CD4-positive, alpha-beta T cell treated with Interleukin-6 for 4 hours (primary cell): ENCODE measurements at regions not wholly inside any gene's neighbourhood (a gene's known extent, or its start where the extent isn't known, plus 50 kb on each side); places are given as distances from the start of the nearest gene placed in this dataset.
"Not testable (repeated sequence)": the region's sequence is repeated elsewhere in the genome, so short reads cannot be mapped to it uniquely, and the experiment has no call there.

Experiments
- DNase-seq: peaks from one replicate; pipeline ENCODE4 v3.0.0-alpha.2; 2020; ENCODE audit warnings: mixed read lengths

- no peak for DNase-seq
These were observed 434.2 kb upstream of the CCDC54 start for GRCh38 chr3:106943071-106943470.

GRCh38 chr3:106945435-106945834, 431.8 kb upstream of the CCDC54 start:
- DNase-seq, result no peak

- DNase-seq, result no peak
These were observed 430.4 kb upstream of the CCDC54 start for GRCh38 chr3:106946866-106947265.

- no peak for DNase-seq
These were observed 420.2 kb upstream of the CCDC54 start for GRCh38 chr3:106957029-106957428.

DNA sequence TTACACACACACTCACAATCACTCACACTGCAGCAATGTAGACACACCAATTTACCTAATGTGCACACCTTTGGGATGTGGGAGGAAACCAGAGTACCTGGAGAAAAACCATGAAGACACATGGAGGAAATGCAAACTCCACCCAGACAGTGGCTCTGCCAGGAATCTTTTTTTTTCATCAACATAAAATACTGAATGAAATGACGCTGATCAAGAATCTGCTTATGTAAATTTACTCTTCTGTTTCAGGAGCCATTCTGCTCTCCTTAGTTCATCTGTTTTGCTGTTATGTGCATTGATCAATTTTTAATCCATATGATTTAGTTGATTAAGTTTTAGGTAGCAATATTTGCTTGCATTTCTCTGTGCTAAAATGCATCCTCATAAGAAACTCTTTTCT, 414.2 kb upstream of the CCDC54 start:
- no peak for DNase-seq

DNA sequence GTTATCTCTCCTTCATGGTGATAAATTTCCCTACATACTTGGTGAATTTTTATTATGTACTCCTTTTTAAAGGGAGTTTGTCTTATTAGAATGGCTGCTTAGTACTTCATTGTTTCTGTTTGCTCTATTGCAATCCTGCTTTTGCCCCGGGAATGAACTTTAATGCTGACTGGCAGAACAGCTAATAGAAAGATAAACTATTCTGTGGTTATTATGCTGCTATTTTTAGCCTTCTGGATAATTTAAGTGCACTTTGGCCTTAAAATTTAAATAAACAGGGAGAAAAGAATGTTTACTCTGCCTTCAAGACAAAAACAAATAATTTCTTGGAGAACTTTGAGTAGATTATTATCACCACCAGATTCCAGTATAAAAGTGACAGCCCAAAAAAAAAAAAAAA, 413.8 kb upstream of the CCDC54 start:
- no peak for DNase-seq

GRCh38 chr3:106965307-106965706, 411.9 kb upstream of the CCDC54 start:
- no peak for DNase-seq

DNA sequence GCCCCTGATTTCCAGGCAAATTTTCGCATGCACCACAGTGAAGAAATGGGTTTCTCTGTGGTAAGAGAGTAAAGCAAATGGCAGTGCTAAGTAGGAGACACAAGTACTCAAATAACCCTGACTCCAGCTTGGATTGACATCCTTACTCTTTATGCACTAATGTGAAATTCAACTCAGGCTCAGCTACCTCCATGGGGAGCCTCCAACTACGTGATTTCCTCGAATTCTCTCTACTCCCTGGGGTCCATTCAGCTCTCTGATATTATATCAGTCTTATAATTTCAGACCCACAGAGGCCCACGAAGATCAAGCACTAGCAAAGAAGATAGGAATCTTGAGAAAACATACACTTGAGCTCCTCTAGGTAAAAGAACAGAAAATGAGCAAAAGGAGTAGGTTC, 407.6 kb upstream of the CCDC54 start:
- DNase-seq, result no peak

GRCh38 chr3:106981392-106981791, 395.8 kb upstream of the CCDC54 start:
- no peak for DNase-seq

DNA sequence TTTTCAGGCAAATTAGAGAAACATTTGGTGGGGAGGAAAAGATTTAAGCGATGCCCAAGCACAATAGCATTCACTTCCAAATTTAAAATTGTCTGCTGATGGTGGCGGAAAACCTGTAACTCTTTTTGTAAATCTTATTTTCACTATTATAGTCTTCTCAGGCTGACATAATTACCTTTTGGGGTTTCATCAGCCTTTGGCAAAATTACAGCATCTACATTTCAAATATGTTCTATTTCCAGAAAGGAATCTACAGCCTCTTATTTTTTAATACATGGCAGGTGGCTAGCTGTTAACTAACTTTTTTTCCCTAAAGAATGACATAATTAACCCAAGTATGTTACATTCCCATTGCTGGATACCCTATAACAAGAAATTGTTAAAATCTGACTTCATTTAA, 391.5 kb upstream of the CCDC54 start:
- no peak for DNase-seq

GRCh38 chr3:106998841-106999682, 378.2 kb upstream of the CCDC54 start:
- DNase-seq, result not testable (repeated sequence)

- DNase-seq, result no peak
These were observed 375.6 kb upstream of the CCDC54 start for GRCh38 chr3:107001635-107002034.

DNA sequence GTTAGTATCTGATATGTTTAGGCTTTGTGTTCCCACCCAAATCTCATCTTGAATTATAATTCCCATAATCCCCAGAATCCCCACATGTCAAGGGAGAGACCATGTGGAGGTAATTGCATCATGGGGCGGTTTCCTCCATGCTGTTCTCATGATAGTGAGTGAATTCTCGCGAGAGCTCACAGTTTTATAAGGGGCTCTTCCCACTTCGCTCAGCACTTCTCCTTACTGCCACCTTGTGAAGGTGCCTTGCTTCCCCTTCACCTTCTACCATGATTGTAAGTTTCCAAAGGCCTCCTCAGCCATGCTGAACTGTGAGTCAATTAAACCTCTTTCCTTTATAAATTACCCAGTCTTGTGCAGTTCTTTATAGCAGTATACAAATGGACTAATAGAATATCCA, 371.9 kb upstream of the CCDC54 start:
- not testable (repeated sequence) for DNase-seq

DNA sequence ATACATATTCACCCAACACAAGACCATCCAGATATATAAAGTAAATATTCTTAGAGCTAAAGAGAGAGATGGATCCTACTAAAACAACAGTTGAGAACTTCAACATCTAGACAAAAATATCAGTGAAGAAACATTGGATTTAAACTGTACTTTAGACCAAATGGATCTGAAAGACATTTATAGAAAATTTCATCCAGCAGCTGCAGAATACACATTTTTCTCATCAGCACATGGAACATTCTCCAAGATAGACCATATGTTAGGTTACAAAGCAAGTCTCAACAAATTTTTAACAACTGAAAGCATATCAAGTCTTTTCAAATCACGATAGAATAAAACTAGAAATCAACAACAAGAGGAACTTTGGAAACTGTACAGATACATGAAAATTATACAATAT, 369.0 kb upstream of the CCDC54 start:
- no peak for DNase-seq

DNA sequence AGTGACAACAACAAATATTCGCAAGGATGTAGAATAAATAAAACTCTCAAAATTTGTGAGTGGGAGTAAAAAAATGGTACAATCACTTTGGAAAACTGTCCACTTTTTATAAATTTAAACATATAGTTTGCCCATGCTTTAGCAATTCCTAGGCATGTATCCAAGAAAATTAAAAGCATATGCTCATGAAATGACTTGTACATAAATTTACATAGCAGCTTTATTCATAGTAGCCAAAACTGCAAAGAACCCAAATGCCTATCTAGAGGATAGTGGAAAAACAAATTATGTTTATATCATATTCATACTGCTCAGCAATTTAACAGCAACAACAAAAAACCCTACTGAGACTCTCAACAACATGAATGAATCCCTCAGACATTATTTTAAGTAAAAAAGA, 363.6 kb upstream of the CCDC54 start:
- no peak for DNase-seq

DNA sequence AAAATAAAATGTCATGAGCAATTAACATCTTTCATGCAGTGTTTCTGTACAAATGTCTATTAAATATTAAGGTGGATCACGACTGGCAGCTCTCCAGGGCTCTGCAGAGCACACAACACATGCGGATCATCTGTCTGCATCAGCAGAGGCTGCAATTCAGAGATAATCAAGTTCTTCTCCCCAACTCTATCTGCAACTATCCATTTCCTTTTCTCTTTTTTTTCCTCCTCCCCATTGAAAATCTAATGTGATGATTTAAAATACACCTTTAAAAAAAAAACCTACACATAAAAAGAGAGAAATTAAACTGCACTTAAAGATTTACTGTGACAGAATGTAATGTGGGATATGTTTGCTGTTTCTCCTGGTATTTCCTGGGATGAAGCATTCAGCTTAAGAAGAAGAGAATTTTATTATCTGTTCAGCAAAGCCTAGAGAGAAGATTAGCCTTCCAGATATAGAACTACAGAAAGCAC, 352.6 kb upstream of the CCDC54 start:
- no peak for DNase-seq

- no peak for DNase-seq
These were observed 351.3 kb upstream of the CCDC54 start for GRCh38 chr3:107025961-107026360.

- DNase-seq, result no peak
These were observed 349.2 kb upstream of the CCDC54 start for GRCh38 chr3:107028086-107028485.

DNA sequence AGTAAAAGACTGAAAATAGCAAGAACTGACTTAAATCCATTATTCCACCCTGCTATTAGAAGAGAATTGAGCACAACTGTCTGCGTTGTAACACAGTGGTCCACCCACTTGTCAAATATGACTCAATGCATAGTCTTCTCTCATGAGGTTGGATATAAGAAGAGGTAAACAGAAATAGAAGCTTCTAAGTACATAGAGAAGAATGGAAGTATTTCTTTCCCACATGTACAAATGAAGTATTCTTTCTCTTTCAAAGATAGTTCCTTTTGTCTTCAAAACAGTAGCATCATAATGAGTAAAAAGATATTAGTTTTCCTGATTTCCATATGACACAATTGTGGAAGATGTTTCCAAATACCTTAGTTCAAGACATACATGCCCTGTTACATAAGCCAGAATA, 348.6 kb upstream of the CCDC54 start:
- no peak for DNase-seq

- no peak for DNase-seq
These were observed 345.1 kb upstream of the CCDC54 start for GRCh38 chr3:107032111-107032510.

DNA sequence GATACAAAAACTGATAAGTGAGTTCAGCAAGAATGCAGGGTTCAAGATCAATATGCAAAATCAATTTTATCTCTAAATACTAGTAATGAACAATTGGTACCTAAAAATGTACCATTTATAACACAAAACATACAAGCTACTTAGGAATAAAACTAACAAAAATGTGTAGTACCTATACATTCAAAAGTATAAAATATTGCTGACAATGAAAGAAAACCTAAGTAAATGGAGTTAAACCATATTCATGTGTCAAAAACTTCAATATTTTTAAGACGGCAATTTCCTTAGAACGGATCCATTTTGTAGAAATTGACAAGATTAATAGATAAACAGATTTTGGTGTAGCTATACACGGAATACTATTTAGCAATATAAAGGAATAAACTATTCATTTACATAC, 343.1 kb upstream of the CCDC54 start:
- DNase-seq, result no peak

DNA sequence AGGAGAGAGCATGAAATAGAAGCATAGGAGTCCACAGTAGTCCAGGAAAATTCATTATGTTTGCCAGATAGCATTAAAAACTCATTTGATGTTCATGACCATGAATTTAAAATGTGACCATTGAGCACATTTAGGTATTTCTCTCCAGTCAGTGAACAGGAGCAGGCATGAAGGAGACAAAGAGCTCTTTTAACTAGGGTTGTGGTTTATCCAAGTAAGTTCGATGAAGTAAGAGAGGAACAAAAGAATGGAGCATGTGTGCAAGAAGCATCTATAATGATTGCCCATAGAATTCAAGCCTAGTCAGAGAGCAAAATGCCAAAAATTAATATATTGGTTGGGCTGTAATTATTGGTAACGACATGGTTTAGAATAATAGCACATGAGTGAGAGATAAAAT, 342.1 kb upstream of the CCDC54 start:
- DNase-seq, result no peak

GRCh38 chr3:107044677-107045076, 332.6 kb upstream of the CCDC54 start:
- no peak for DNase-seq

GRCh38 chr3:107045791-107046190, 331.4 kb upstream of the CCDC54 start:
- DNase-seq, result no peak
